Loucy (cell line): ENCODE measurements at regions not wholly inside any gene's neighbourhood (a gene's known extent, or its start where the extent isn't known, plus 50 kb on each side); places are given as distances from the start of the nearest gene placed in this dataset.

Experiments
- CTCF ChIP-seq: fragments of 200-600 bp; sonication (generic); conservative IDR thresholded peaks from 2 replicates; pipeline ENCODE4 v1.5.1; 2014; ENCODE audit warnings: mild to moderate bottlenecking, antibody characterized with exemption, low read length
- EZH2phosphoT487 ChIP-seq: fragments of 200-600 bp; IDR thresholded peaks from 2 replicates; pipeline ENCODE4 v1.6.1; 2018; ENCODE audit warnings: antibody characterized with exemption, mild to moderate bottlenecking, moderate library complexity, borderline replicate concordance

- TF ChIP-seq EZH2phosphoT487 = no peak
- TF ChIP-seq CTCF = no peak
These were observed 95.3 kb upstream of the USP47 start for GRCh38 chr11:11746449-11746848.
